Erythroblast (primary cell): ENCODE measurements at regions not wholly inside any gene's neighbourhood (a gene's known extent, or its start where the extent isn't known, plus 50 kb on each side); places are given as distances from the start of the nearest gene placed in this dataset.

ENCODE experiments used
- GATA1 ChIP-seq: IDR thresholded peaks from 2 replicates; pipeline ENCODE4 v1.6.1; 2011; ENCODE audit warnings: low read depth, mild to moderate bottlenecking, control low read depth, low read length, moderate library complexity
- POLR2A ChIP-seq: IDR thresholded peaks from 2 replicates; pipeline ENCODE4 v1.6.1; 2011; ENCODE audit warnings: mild to moderate bottlenecking, low read length

GRCh38 chr15:39407116-39407515 lies 173.8 kb upstream of the THBS1 start:
- TF ChIP-seq POLR2A (no peak), GATA1 (no peak)
